Nucleus accumbens (tissue), 56 donors: ENCODE measurements at regions not wholly inside any gene's neighbourhood (a gene's known extent, or its start where the extent isn't known, plus 50 kb on each side); places are given as distances from the start of the nearest gene placed in this dataset.

Experiments used
- DNase-seq, 56 donors: peaks; one replicate each; lab custom pipeline; 2025; lab: John Stamatoyannopoulos, UW

DNA sequence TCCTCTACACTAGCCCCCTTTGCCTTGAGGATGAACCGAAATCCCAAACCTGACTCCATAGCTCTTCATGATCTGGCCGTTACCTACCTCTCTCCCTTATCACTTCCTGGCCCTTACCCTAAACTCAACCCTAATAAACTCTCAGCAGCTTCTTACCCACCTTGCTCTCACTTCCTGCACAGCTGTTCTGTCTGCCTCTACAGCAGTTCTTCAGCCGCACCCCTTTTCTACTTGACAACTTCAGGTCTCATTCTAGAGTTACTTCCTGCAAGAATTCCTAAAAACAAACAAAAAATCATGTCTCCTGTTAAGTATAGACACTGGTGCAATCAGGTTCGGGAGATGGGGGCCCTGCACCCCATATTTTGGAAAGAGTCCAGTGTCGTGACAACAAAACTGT is 239.9 kb upstream of the CELF2 start:
- DNase-seq, result no peak

DNA sequence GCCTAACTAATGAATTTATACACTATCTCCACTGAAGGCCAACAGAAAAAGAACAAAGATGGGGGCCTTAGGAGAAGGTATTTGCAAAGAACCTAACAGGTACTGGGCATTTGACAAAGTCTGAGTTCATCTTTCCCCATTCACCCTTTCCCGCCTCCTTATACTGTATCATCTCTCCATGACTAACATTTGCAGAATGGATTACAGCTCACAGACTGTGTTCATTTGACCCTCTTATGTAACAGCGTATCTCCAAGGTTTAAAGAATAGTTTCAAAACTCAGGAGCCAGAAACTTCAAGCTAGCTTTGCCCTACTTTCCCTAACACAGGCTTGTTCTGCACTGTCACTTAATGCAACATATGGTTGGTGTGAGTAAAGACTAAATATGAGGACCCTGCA is 238.7 kb upstream of the CELF2 start:
- DNase-seq, result no peak

GRCh38 chr10:10779511-10779910 is 238.2 kb upstream of the CELF2 start:
- no peak for DNase-seq

DNA sequence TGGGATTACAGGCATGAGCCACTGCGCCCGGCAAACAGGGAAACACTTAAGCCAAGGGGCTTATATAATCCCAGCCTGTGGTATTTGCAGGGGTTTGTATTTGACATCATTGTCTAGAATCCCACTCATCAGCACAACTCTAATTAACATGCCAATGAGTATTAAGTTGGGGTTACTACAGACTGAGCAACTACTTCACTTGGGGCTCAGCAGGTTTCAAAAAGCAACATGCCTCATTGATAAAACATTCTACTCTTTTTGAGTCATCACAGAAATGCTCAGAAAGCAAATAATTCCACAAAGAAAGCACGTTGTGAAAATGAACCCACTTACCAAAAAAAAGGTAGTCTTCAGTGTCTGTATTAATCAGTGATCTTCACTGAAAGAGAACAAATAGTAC is 236.9 kb upstream of the CELF2 start:
- no peak for DNase-seq

- DNase-seq, result no peak
Observed at GRCh38 chr10:10782603-10783002, 235.1 kb upstream of the CELF2 start.

DNA sequence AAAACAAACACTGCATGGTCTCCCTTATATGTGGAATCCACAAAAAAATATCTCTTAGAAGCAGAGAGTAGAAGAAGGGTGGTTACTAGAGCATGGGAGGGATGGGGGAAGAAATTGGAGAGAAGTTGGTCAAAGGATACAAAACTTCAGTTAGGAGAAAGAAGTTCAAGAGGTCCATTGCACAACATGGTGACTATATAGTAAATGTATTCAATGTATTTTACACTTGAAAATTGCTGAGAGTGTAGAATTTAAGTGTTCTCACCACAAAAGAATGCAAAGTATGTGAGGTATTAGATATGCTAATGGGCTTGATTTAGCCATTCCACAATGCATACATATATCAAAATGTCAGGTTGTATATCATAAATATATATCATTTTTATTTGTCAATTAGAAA is 232.0 kb upstream of the CELF2 start:
- DNase-seq, result no peak

DNA sequence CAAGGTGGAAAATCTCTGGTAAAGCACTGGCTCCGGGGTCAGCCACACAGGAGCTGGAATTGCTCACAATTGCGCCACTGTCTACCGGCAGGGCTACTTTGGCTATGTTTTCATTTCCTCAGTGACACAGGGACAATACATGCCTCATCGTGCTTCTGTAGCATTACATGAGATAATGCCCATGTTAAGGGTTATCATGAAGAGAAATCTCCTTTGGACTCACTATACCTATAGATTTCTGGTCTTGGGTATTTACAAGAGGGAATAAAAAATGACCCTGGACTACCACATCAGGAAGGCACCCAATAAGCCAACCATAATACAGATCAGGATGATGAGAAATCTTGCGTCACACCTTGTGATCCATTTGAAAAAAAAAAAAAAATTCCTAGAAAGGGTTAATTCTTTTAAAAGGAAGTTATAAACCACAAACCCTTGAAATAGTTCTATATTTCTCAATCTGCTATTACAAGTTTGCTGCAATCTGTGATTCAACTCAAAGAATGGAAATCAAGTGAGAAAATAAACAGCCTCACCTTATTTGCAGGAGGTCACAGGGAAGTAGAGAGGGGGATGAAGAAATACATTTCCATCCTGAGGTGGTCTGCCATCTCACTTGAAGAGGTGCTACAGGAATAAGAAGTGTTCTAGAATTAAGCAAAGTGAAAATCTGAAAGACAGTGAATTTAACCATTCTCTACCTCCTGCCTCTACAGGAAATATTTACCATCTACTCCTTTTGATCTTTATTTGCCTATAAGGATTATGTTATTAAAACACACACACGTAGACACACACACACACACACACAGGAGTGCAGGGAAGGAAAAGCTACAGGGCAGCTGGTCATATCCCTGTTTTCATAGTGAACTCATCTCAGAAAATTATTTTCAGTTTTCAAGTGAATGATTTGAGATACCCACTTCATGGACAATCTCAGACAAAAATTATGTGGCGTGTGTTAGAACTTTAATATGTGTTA is 231.3 kb upstream of the CELF2 start:
- DNase-seq, result no peak

DNA sequence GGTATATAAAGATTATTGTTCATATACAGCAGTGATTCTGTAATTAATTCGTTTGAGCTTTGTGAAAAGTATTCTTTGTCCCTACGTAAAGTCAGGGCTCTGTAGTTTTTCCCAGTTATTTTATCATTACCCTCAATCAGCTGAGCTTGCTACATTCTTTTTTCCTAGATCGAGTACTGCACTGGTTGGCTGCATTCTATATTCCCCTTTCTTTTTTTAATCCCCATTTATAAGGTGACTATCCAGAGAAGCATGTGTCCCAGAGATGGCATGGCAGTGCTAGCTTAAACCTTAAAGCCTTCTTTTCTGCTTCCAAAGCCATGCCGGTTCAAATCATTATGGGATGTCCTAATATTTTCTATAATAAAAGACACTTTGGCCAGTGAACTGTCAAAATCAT is 230.1 kb upstream of the CELF2 start:
- DNase-seq, result no peak

GRCh38 chr10:10788761-10789160 is 228.9 kb upstream of the CELF2 start:
- no peak for DNase-seq

DNA sequence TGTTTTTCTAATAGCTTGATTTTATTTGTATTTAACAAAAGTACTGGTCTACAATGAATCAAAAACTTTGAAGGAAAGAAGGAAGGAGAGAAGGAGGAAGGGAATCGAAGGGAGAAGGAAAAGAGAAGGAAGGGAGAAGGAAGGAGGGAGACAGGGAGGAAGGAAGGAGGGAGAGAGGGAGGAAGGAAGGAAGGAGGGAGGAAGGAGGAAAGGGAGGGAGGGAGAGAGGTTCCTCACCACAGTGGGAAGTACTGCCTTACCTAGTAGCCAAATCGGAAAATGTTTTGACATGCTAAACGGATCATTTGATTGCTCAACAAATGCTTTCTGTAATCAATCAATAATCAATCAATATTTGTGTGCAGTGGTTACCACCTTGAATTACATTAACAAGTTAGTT is 225.8 kb upstream of the CELF2 start:
- no peak for DNase-seq

DNA sequence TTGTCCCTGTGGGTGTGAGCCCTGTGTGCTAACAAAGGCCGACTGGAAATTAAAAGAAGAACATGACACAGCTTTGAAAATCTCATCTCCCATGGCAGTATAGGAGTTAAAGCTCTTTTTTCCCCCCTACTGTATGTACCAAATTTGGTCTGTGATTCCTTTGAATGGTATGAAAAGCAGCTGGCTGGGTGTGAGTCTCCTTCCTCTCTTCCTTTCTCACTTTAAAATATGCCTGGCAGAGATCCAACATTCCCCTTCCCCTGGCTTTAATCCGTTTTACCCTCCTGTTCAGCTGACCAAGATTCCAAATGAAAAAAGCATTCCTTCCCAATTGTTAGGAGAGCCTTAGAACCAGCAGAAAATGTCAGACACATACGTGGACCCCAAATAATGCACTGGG is 225.0 kb upstream of the CELF2 start:
- no peak for DNase-seq

DNA sequence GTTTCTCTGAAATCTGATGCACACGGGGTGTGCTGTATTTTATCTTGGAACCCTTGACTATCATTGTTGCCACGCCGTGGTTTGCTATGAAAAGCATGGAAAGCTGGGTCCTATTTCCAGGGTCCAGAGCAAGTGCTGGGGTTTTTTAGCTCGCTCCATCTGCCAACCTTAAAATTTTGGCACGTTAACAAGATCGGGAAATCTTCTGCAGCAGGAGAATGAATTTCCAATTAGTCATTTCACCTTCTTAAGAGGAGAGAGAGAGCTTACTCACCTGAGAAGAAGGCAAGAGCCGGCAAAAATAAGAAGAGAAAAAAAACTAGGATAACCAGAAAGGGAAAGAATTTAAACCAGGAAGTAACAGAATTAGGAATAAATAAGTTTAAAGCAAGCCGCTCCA is 223.6 kb upstream of the CELF2 start:
- DNase-seq, result no peak

- DNase-seq, result no peak
Observed at GRCh38 chr10:10794791-10795191, 222.9 kb upstream of the CELF2 start.

DNA sequence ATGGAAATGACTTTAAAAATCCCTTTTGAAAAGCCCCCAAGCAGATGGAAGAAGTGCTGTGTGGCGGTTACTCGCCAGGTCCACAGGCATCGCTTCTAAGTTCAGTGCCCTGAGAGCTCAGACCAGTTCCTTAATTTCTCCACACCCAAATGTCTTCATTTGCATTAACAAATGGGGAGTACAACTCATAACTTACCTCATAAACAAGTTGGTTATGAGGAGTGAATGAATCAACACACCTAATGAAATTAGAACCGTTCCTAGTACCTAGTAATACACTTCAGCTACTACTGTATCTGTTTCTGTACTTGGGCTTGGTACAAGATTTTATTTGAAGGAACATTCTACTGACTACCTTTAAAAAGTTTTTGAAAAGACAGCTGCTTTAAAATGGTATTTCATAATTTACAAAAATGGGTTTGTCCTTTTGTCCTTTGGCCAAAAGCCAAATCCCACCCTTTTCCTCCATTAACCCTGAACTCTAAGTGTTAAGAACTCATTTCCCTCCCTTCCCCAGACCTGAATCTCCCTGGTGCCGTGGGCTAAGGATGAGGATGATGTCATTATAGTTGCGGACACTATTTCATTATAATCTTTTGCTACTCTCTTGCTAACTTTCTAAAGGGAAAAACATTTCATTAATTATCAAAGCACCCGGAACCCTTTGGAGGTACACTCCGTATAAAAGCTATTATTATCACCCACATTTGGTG is 221.5 kb upstream of the CELF2 start:
- no peak for DNase-seq

DNA sequence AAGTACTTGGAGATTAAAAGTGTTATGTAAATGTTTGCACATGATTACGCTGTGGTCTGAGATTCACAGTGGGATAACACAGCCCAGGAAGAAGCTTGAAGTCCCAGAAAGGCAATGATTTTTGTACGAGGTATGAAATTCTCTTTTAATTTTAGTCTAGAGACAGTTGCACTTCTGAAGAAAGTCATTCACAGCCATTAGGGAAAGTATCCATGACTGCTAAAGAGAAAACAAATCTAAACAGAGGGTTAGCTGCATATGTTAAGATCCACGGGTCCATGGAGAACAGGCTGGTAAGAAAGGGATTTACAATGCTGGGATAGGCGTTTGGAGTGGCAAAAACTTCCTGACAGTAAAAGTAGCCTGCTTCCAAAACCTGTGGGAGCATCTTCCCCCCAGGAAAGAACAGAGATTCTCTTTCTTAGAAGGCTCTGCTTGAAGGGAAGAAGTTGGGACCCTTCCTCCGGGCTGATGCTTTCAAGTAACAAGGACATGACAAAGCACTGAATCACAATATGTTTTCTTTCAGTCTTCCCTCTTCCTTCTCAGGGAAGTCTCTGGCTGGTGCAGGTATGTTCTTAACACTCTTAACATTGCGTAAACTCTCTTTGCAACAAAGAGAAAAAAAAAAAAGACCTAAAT is 220.8 kb upstream of the CELF2 start:
- no peak for DNase-seq

DNA sequence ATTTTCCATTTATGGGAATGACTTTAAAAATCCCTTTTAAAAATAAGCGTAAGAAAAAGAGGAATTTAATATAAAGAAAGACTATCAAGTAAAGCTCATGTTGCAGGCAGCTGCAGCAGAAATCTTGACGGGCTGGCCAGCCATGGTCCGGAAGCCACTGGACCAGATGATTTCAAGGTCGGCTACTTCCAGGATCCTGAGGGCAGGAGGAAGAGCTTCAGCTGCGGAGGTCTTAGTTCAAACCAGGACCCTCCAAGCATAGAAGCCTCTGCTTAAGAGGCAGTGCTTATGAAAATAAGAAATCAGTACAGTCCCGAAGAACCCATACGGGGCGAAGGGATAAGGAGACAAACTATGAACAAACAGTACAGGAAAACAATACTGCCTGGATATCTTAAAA is 220.2 kb upstream of the CELF2 start:
- no peak for DNase-seq

- peak in 4 of 56 donors; percentile 4 to 21 (median 8) for DNase-seq
Observed at GRCh38 chr10:10798102-10798863, 219.4 kb upstream of the CELF2 start.

- DNase-seq, result no peak
Observed at GRCh38 chr10:10798864-10799192, 218.8 kb upstream of the CELF2 start.

DNA sequence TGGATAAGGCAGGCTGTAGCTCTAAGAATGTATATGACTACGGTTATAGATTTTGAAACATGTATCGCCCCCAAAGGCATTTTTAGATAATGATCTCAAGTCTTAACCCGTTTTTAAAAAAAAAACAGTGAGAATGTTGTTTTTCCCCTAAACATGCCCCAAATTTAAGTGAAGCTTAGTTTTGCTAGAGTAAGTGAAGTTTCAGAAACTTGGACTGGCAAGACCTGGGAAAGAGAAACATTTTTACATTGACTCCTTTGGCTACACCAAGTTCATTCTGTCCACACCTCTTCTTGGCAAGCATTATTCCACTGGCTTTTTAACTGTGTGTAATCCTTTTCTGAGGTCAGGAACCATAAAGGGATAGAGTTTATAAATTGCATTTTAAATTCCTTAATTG is 216.7 kb upstream of the CELF2 start:
- no peak for DNase-seq

GRCh38 chr10:10803278-10803677 is 214.4 kb upstream of the CELF2 start:
- DNase-seq, result peak in 1 of 56 donors; percentile 1

GRCh38 chr10:10804061-10804460 is 213.6 kb upstream of the CELF2 start:
- DNase-seq, result no peak
